ENCODE measurements at regions not wholly inside any gene's neighbourhood (a gene's known extent, or its start where the extent isn't known, plus 50 kb on each side); places are given as distances from the start of the nearest gene placed in this dataset.

DNA sequence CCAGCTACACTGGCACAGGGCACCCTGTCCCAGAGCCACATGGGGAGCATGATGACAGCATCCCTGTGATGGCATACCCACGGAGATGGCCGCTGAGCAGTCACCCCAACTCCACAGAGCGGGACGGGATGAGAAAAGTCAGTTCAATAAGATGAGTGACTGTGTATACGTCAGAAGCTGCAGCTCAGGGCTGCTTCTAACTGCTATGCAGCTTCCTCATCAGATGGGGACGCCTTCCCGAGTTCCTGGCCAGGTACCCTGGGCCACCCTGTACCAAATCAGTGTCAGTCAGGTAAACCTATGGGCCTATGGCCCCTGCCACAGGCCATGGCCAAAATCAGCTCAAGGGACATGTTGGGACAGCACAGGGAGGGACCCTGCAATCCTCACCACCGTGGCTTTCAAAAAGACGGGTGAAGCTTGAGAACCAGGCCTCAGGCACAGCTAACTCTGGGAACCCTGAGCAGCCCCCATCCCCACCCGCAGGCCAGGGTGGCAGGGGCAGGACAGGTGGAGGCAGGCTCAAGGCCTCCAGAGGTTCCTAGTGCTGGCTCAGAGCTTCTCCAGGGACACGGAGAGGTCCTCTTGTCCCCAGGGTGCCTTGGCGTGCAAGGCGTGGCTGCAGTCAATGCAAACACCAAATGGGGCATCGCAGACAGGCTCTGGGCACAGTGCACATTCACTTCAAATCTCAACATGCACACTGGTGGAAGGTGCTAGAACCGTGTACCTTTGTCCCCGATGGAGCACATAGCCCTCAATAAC is 122.4 kb downstream of the TUBA3C start:
- no peak for TF ChIP-seq RARB (CRISPR knock-in tag; IDR thresholded peaks at IDR 0.05)
- no peak for TF ChIP-seq PPARA (CRISPR knock-in tag; IDR thresholded peaks at IDR 0.05; ENCODE audit: borderline replicate concordance)
- TF ChIP-seq, protein P1, sequence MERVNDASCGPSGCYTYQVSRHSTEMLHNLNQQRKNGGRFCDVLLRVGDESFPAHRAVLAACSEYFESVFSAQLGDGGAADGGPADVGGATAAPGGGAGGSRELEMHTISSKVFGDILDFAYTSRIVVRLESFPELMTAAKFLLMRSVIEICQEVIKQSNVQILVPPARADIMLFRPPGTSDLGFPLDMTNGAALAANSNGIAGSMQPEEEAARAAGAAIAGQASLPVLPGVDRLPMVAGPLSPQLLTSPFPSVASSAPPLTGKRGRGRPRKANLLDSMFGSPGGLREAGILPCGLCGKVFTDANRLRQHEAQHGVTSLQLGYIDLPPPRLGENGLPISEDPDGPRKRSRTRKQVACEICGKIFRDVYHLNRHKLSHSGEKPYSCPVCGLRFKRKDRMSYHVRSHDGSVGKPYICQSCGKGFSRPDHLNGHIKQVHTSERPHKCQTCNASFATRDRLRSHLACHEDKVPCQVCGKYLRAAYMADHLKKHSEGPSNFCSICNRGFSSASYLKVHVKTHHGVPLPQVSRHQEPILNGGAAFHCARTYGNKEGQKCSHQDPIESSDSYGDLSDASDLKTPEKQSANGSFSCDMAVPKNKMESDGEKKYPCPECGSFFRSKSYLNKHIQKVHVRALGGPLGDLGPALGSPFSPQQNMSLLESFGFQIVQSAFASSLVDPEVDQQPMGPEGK (CRISPR knock-in tag; IDR thresholded peaks at IDR 0.05; ENCODE audit: borderline replicate concordance) = no peak
- TF ChIP-seq ZNF8 (CRISPR knock-in tag; IDR thresholded peaks at IDR 0.05) = no peak
- no peak for TF ChIP-seq CSDC2 (CRISPR knock-in tag; IDR thresholded peaks at IDR 0.05)
- TF ChIP-seq ZNF70 (CRISPR knock-in tag; IDR thresholded peaks at IDR 0.05) = no peak
- TF ChIP-seq ARNTL (CRISPR knock-in tag; IDR thresholded peaks at IDR 0.05; ENCODE audit: borderline replicate concordance, low read depth) = no peak
- no peak for TF ChIP-seq ZC3H10 (CRISPR knock-in tag; IDR thresholded peaks at IDR 0.05)
- TF ChIP-seq BACH2 (CRISPR knock-in tag; IDR thresholded peaks at IDR 0.05; ENCODE audit: borderline replicate concordance) = no peak
- TF ChIP-seq, protein P2, sequence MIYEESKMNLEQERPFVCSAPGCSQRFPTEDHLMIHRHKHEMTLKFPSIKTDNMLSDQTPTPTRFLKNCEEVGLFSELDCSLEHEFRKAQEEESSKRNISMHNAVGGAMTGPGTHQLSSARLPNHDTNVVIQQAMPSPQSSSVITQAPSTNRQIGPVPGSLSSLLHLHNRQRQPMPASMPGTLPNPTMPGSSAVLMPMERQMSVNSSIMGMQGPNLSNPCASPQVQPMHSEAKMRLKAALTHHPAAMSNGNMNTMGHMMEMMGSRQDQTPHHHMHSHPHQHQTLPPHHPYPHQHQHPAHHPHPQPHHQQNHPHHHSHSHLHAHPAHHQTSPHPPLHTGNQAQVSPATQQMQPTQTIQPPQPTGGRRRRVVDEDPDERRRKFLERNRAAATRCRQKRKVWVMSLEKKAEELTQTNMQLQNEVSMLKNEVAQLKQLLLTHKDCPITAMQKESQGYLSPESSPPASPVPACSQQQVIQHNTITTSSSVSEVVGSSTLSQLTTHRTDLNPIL (CRISPR knock-in tag; IDR thresholded peaks at IDR 0.05; ENCODE audit: low read depth) = no peak
- TF ChIP-seq ZFP30 (CRISPR knock-in tag; IDR thresholded peaks at IDR 0.05) = no peak
- no peak for TF ChIP-seq ZFP3 (CRISPR knock-in tag; IDR thresholded peaks at IDR 0.05)
- TF ChIP-seq GLIS3 (CRISPR knock-in tag; IDR thresholded peaks at IDR 0.05) = no peak
